CD4-positive, alpha-beta memory T cell (primary cell): ENCODE measurements at regions not wholly inside any gene's neighbourhood (a gene's known extent, or its start where the extent isn't known, plus 50 kb on each side); places are given as distances from the start of the nearest gene placed in this dataset.

Experiments
- CTCF ChIA-PET: fragments of 350-600 bp; sonication (Branson Sonifier 250); formaldehyde crosslinking; loops from one replicate; lab custom pipeline; 2021; ENCODE audit warnings: inconsistent platforms; ENCODE audit not compliant: partially characterized antibody; lab: Charles Lee
- POLR2A ChIA-PET: fragments of 350-600 bp; sonication (Branson Sonifier 250); formaldehyde crosslinking; loops from one replicate; lab custom pipeline; 2021; ENCODE audit not compliant: partially characterized antibody; lab: Charles Lee
- DNase-seq, 5 donors: peaks; one replicate each; pipeline versions ENCODE4 v3.0.0 to v3.0.0-alpha.2; 2020 to 2022; ENCODE audit warnings: mixed read lengths in 1 of 5
- H3K27ac ChIP-seq: one replicate; pipeline ENCODE4 v1.7.0; 2013; ENCODE audit warnings: low read depth, low read length
- H3K27me3 ChIP-seq: 2 replicates; pipeline ENCODE4 v1.7.0; 2013; ENCODE audit warnings: mild to moderate bottlenecking, low read length, moderate library complexity; ENCODE audit not compliant: insufficient read depth
- H3K36me3 ChIP-seq: 2 replicates; pipeline ENCODE4 v1.7.0; 2013; ENCODE audit warnings: mild to moderate bottlenecking, low read length, moderate library complexity; ENCODE audit not compliant: insufficient read depth
- H3K4me1 ChIP-seq: 2 replicates; pipeline ENCODE4 v1.7.0; 2013; ENCODE audit warnings: mild to moderate bottlenecking, low read length, moderate library complexity; ENCODE audit not compliant: insufficient read depth
- H3K4me3 ChIP-seq, 2 donors: one replicate each; pipeline ENCODE4 v1.7.0; 2013; ENCODE audit warnings: low read length in 2 of 2, mild to moderate bottlenecking in 1 of 2
- H3K9me3 ChIP-seq, 2 donors: one replicate each; pipeline ENCODE4 v1.7.0; 2013; ENCODE audit warnings: low read length in 2 of 2, control low read depth in 1 of 2; ENCODE audit not compliant: control insufficient read depth in 1 of 2
- H3K27ac Mint-ChIP-seq, 7 donors: one replicate each; pipeline ENCODE4 v1.8.0; 2020 to 2021; ENCODE audit warnings: mixed read lengths in 7 of 7, mild to moderate bottlenecking in 6 of 7, inconsistent platforms in 3 of 7, moderate library complexity in 3 of 7
- H3K27me3 Mint-ChIP-seq, 2 donors: one replicate each; pipeline ENCODE4 v1.8.0; 2020 to 2021; ENCODE audit warnings: mixed read lengths in 2 of 2
- H3K36me3 Mint-ChIP-seq, 2 donors: one replicate each; pipeline ENCODE4 v1.8.0; 2020 to 2021; ENCODE audit warnings: mixed read lengths in 2 of 2, inconsistent platforms in 1 of 2, mild to moderate bottlenecking in 1 of 2
- H3K4me1 Mint-ChIP-seq, 4 donors: one replicate each; pipeline ENCODE4 v1.8.0; 2020 to 2021; ENCODE audit warnings: mixed read lengths in 4 of 4, mild to moderate bottlenecking in 1 of 4
- H3K4me3 Mint-ChIP-seq, 8 donors: one replicate each; pipeline ENCODE4 v1.8.0; 2020 to 2021; ENCODE audit warnings: mixed read lengths in 8 of 8, mild to moderate bottlenecking in 7 of 8, moderate library complexity in 6 of 8, inconsistent platforms in 3 of 8
- H3K9me3 Mint-ChIP-seq, 8 donors: one replicate each; pipeline ENCODE4 v1.8.0; 2020 to 2021; ENCODE audit warnings: mixed read lengths in 8 of 8, mild to moderate bottlenecking in 5 of 8, inconsistent platforms in 3 of 8, moderate library complexity in 1 of 8
- intact Hi-C: fragments of 100-400 bp; cut with micrococcal nuclease; formaldehyde crosslinking; loops from one replicate; pipeline ENCODE4 v1.15.1; 2023

GRCh38 chr15:97490429-97490828 is 470.1 kb upstream of the ARRDC4 start:
- POLR2A ChIA-PET, result no interaction called here
- DNase-seq, result no peak
- Histone ChIP-seq H3K27ac (no peak overlapping the region), H3K36me3 (no peaks in the 10 kb centered on the region), H3K9me3 (no peaks in the 10 kb centered on the region), H3K4me1 (no peaks in the 10 kb centered on the region), H3K27me3 (no peaks in the 10 kb centered on the region), H3K4me3 (no peak overlapping the region)
- H3K9me3 Mint-ChIP-seq, result peaks cover 0 to 14% (median 3%) of the 10 kb centered on the region in 8 donors
- CTCF ChIA-PET, result no interaction called here
- no peaks in the 10 kb centered on the region for H3K27me3 Mint-ChIP-seq
- no peaks in the 10 kb centered on the region for H3K4me1 Mint-ChIP-seq
- H3K27ac Mint-ChIP-seq, result no peak overlapping the region
- no peak overlapping the region for H3K4me3 Mint-ChIP-seq
- no peaks in the 10 kb centered on the region for H3K36me3 Mint-ChIP-seq
- intact Hi-C loops, result no loop called here

- Histone ChIP-seq H3K27me3 (no peaks in the 10 kb centered on the region), H3K27ac (no peak overlapping the region), H3K4me1 (no peaks in the 10 kb centered on the region), H3K4me3 (no peak overlapping the region), H3K9me3 (no peaks in the 10 kb centered on the region), H3K36me3 (no peaks in the 10 kb centered on the region)
- peaks cover 0 to 20% (median 4%) of the 10 kb centered on the region in 8 donors for H3K9me3 Mint-ChIP-seq
- no peaks in the 10 kb centered on the region for H3K36me3 Mint-ChIP-seq
- POLR2A ChIA-PET, result no interaction called here
- intact Hi-C loops, result no loop called here
- no peak overlapping the region for H3K4me3 Mint-ChIP-seq
- H3K27ac Mint-ChIP-seq, result no peak overlapping the region
- no peaks in the 10 kb centered on the region for H3K4me1 Mint-ChIP-seq
- DNase-seq, result no peak
- CTCF ChIA-PET, result no interaction called here
- H3K27me3 Mint-ChIP-seq, result no peaks in the 10 kb centered on the region
Measured at GRCh38 chr15:97501291-97501690, 459.2 kb upstream of the ARRDC4 start.

- no peaks in the 10 kb centered on the region for H3K4me1 ChIP-seq
- ChIA-PET POLR2A (no interaction called here), CTCF (no interaction called here)
- no peak overlapping the region for H3K27ac Mint-ChIP-seq
- no peak overlapping the region for H3K27ac ChIP-seq
- H3K36me3 ChIP-seq, result no peaks in the 10 kb centered on the region
- H3K36me3 Mint-ChIP-seq, result no peaks in the 10 kb centered on the region
- no peak overlapping the region for H3K4me3 Mint-ChIP-seq
- no peaks in the 10 kb centered on the region for H3K9me3 ChIP-seq
- no peak for DNase-seq
- H3K27me3 ChIP-seq, result no peaks in the 10 kb centered on the region
- H3K4me3 ChIP-seq, result no peak overlapping the region
- peaks cover 0 to 19% (median 3%) of the 10 kb centered on the region in 8 donors for H3K9me3 Mint-ChIP-seq
- H3K27me3 Mint-ChIP-seq, result no peaks in the 10 kb centered on the region
- intact Hi-C loops, result no loop called here
- H3K4me1 Mint-ChIP-seq, result no peaks in the 10 kb centered on the region
Measured at GRCh38 chr15:97502038-97502437, 458.5 kb upstream of the ARRDC4 start.

- no peaks in the 10 kb centered on the region for H3K27me3 ChIP-seq
- H3K36me3 ChIP-seq, result no peaks in the 10 kb centered on the region
- H3K9me3 Mint-ChIP-seq, result peaks cover 0 to 18% (median 3%) of the 10 kb centered on the region in 8 donors
- H3K27ac Mint-ChIP-seq, result no peak overlapping the region
- H3K4me3 Mint-ChIP-seq, result no peak overlapping the region
- H3K27ac ChIP-seq, result no peak overlapping the region
- H3K36me3 Mint-ChIP-seq, result no peaks in the 10 kb centered on the region
- no peak for DNase-seq
- no peaks in the 10 kb centered on the region for H3K9me3 ChIP-seq
- intact Hi-C loops, result no loop called here
- H3K4me1 Mint-ChIP-seq, result no peaks in the 10 kb centered on the region
- ChIA-PET POLR2A (no interaction called here), CTCF (no interaction called here)
- H3K4me1 ChIP-seq, result no peaks in the 10 kb centered on the region
- no peaks in the 10 kb centered on the region for H3K27me3 Mint-ChIP-seq
- no peak overlapping the region for H3K4me3 ChIP-seq
Measured at GRCh38 chr15:97504031-97504792, 456.3 kb upstream of the ARRDC4 start.

GRCh38 chr15:97517737-97518136 is 442.8 kb upstream of the ARRDC4 start:
- Mint-ChIP-seq H3K4me1 (no peaks in the 10 kb centered on the region), H3K36me3 (no peaks in the 10 kb centered on the region), H3K27me3 (no peaks in the 10 kb centered on the region), H3K27ac (no peak overlapping the region), H3K9me3 (peaks cover 0 to 11% (median 5%) of the 10 kb centered on the region in 8 donors), H3K4me3 (no peak overlapping the region)
- Histone ChIP-seq H3K36me3 (no peaks in the 10 kb centered on the region), H3K9me3 (no peaks in the 10 kb centered on the region), H3K4me3 (no peak overlapping the region), H3K27me3 (no peaks in the 10 kb centered on the region), H3K27ac (no peak overlapping the region), H3K4me1 (no peaks in the 10 kb centered on the region)
- intact Hi-C loops, result no loop called here
- POLR2A ChIA-PET, result no interaction called here
- CTCF ChIA-PET, result no interaction called here
- no peak for DNase-seq

- no peak overlapping the region for H3K27ac Mint-ChIP-seq
- ChIA-PET CTCF (no interaction called here), POLR2A (no interaction called here)
- no peaks in the 10 kb centered on the region for H3K9me3 ChIP-seq
- H3K4me1 ChIP-seq, result no peaks in the 10 kb centered on the region
- intact Hi-C loops, result no loop called here
- H3K4me3 Mint-ChIP-seq, result no peak overlapping the region
- no peaks in the 10 kb centered on the region for H3K27me3 ChIP-seq
- H3K4me1 Mint-ChIP-seq, result no peaks in the 10 kb centered on the region
- H3K36me3 ChIP-seq, result no peaks in the 10 kb centered on the region
- H3K9me3 Mint-ChIP-seq, result peaks cover 0 to 13% (median 5%) of the 10 kb centered on the region in 8 donors
- no peak overlapping the region for H3K27ac ChIP-seq
- H3K27me3 Mint-ChIP-seq, result no peaks in the 10 kb centered on the region
- DNase-seq, result no peak
- H3K4me3 ChIP-seq, result no peak overlapping the region
- no peaks in the 10 kb centered on the region for H3K36me3 Mint-ChIP-seq
Measured at GRCh38 chr15:97520689-97521088, 439.8 kb upstream of the ARRDC4 start.

GRCh38 chr15:97521381-97522285 is 438.9 kb upstream of the ARRDC4 start:
- H3K27ac Mint-ChIP-seq, result no peak overlapping the region
- POLR2A ChIA-PET, result no interaction called here

More at GRCh38 chr15:97521381-97522285, 438.9 kb upstream of the ARRDC4 start:
- Mint-ChIP-seq H3K36me3 (no peaks in the 10 kb centered on the region), H3K4me1 (no peaks in the 10 kb centered on the region), H3K27me3 (no peaks in the 10 kb centered on the region), H3K4me3 (no peak overlapping the region), H3K9me3 (peaks cover 0 to 10% (median 4%) of the 10 kb centered on the region in 8 donors)
- intact Hi-C loops, result no loop called here
- H3K27me3 ChIP-seq, result no peaks in the 10 kb centered on the region
- H3K36me3 ChIP-seq, result no peaks in the 10 kb centered on the region
- H3K27ac ChIP-seq, result no peak overlapping the region
- CTCF ChIA-PET, result no interaction called here
- no peaks in the 10 kb centered on the region for H3K4me1 ChIP-seq
- H3K4me3 ChIP-seq, result no peak overlapping the region
- no peaks in the 10 kb centered on the region for H3K9me3 ChIP-seq
- DNase-seq, result no peak
